ENCODE measurements at regions not wholly inside any gene's neighbourhood (a gene's known extent, or its start where the extent isn't known, plus 50 kb on each side); places are given as distances from the start of the nearest gene placed in this dataset.
"Not testable (repeated sequence)": the region's sequence is repeated elsewhere in the genome, so short reads cannot be mapped to it uniquely, and the experiment has no call there.

DNA sequence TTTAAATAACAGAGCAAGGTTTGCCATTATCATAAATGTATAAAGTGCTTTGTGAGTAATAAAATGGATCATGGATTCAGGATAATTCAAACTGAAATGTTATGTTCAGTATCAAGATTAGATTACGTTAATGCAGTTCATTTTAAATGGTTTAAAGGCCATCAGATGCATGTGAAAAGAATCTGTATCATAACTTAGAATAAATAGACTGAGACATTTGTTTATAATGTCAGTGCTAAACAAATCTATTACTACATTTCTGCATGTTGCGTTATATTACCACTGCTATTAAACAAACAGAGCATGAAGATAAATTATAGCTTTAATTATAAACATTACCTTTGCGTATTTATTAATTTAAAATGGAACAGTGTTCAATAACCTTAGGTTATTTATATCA is 160.2 kb downstream of the TOX3 start:
- DNase-seq (ENCODE audit: low spot score), result no peak

DNA sequence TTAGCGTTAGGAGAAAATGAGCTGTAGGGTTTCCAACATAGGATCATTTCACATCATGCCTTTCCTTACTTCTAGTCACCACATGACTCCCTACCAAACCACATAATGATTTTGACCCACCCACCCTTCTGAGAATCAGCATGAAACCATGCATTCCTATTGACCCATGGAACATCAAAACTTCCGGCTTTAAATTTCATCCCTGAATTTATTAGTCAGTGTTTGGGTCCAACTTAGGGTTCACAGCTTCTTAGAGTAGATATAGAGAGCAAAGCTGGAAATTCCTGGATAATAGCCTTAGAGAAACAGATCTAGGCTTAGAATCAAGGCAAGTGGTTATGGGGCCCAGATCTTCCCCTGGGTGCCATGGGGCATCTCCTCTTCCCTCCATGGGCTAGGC is 162.6 kb downstream of the TOX3 start:
- DNase-seq (ENCODE audit: low spot score), result no peak

DNA sequence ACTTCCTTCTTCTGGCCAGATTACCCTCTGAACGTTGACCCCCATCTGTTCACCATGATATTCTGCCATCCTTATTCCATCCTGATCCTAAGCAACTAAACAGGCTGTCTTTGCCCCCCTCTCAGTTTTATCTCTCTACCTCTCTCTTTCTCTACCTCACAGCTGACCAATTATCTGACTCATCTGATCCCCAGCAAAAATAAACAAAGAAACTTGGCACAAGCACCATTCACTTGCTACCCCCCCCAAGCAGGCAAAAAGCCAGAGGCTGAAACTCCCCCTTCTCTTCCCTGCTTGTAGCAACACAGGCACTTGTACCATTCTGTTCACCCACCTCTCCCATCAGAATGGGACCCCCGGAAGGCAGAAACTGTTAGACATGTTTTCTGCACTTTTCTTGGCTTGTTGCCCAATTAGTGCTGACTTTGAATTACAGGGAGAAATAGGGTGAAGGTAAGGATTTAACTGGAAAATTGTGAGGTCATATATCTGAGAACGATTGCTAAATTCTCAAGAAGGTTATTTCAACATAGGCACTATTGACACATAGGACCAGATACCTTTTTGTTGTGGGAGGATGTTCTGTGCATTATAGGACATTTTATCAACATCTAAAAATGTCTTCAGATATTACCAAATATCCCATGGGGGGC is 163.2 kb downstream of the TOX3 start:
- DNase-seq (ENCODE audit: low spot score), result no peak

DNA sequence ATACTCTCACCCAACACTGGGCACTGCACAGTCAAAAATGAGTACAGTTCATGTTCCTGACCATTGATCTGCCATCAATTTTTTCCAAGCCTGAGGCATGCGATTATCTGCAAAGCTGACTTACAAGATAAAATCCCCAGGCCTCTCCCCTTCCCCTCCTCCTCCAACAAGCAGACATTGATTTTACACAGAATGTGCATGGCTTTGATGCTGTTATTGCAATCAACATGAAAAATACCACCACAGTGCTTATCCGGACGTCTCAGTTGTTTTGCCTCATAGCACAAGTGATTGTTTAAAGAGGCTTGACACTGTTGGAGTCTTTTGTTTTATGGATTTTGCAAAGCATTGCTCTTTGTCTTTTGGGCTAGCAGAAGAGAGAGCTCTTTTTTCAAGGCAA is 163.8 kb downstream of the TOX3 start:
- no peak for DNase-seq (ENCODE audit: low spot score)

DNA sequence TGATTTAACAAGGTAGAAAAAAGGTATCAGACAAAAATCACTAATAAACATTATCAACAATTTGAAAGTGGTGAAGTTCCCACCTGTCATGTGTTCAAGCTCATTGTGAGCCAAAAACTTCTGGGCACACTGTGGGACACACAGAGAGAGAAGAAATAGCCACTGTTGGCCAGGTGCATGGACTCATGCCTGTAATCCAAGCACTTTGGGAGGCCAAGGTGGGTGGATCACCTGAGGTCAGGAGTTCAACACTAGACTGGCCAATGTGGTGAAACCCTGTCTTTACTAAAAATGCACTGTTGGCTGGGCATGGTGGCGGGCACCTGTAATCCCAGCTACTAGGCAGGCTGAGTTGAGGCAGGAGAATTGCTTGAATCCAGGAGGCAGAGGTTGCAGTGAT is 167.4 kb downstream of the TOX3 start:
- DNase-seq (ENCODE audit: low spot score), result no peak

DNA sequence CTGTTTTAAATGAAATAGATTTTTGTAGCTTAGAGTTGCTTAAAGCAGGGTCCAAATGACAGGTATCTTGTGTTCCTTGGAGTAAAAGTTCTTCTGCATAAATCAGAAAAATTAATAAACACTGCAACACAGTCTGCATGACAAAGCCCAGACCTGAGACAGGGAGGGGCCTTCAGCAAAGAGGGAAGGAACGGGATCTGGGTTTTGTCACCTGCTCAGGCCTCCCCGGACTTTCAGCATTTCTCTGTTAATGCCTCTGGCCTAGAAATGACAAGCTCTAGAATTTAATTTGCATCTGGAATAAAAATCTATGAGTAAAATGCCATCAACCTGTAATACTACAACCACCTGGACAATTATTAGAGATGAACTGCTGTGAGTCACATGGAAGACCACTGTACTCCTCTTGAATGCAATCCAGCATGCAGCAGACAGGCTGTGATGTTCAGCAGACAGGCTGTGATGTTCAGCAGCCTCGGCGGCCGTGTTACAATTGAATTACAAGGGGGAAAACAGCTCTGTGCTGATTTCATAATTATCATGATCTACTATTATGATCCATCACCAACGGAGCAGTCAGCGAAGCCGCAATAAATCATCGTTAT is 170.2 kb downstream of the TOX3 start:
- no peak for DNase-seq (ENCODE audit: low spot score)

DNA sequence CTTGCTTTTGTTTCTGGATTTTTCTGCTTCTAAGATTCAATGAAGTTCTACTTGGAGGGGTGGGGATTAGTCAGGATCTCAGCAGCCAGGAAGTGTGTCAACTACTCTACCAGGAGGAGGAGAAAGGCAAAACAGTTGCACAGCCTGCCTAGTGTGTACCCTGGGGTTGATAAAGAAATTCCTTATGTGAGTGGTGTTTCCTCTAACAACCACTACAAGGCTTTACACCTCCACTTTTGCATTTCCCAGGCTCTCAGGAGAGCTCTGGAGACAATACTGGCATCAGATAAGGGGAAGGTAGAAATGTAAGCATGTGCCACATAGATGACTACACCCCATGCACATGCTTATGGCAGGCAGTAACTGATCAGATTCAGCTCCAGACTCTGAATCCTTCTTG is 174.6 kb downstream of the TOX3 start:
- DNase-seq (ENCODE audit: low spot score), result no peak

DNA sequence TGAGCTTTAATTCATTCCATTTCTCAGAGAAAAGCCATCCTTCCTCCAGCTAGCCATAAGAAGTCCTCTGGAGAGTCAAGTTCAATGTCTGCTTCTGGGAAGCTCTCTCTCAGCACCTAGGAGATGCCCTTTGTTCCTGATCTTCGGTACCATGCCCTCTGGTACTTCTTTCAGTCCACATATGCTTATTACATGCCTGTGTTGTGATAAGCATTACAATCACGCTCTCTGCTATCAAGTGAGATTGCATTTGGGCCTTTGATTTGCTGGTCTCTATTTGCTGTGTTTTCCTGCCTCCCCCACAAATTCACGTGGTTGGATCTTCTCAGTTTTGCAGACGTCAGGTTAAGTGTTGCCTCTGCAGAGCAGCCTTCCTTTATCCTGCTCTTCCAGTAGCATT is 178.1 kb downstream of the TOX3 start:
- DNase-seq (ENCODE audit: low spot score), result no peak

DNA sequence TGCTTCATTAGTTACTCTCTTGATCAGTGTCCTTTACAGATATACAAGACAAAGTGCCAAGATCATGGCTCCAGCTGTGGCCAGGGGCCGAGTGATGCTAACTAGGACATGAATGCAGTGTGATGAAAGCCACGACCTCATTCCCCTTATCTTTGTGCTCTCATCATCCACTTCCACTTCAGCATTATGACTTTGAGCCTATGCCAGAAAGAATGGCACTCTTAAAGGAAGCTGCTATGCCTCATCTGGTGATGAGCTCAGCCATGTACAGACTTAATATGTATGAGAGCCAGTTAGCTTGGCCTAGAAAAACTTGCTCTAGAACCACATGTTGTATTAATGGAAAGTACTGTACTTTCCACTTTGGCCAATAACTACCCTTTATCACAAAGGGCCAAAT is 179.1 kb downstream of the TOX3 start:
- no peak for DNase-seq (ENCODE audit: low spot score)

DNA sequence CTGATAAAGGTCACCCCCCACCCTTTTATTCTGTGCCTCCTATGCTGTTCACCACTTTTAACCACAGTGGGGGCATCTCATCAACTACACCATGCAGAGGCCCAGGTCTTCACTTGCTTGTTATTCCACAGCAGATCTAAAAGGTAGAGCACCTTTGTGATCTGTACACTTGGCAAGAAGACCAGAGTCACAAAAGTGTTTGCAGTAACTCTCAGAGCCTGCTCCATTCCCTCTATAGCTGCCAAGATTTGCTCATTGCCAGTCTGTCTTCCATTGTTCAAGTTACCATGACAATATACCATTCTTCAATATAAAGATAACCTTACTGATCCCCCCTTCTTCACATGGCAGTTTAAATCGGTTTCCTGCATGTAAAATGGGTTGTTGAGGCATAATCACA is 180.0 kb downstream of the TOX3 start:
- DNase-seq (ENCODE audit: low spot score), result no peak

DNA sequence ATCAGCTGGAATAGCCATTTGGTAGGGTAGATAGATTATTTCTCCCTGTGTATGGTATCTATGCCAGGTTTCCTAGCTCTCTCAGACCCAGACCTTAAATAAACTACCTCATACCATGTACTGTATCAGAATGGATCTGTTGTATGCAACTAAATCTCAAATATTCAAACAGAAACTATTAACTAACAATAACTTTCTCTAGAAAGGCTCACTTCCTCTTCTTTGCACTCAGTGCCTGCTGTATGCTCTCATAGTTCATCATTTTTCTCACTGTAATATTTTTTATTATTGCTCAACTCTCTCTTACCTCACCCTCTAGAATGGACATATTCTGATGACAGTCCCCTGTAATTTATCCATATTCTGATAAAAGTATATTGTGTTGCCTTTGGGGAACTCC is 182.4 kb downstream of the TOX3 start:
- DNase-seq (ENCODE audit: low spot score), result no peak

DNA sequence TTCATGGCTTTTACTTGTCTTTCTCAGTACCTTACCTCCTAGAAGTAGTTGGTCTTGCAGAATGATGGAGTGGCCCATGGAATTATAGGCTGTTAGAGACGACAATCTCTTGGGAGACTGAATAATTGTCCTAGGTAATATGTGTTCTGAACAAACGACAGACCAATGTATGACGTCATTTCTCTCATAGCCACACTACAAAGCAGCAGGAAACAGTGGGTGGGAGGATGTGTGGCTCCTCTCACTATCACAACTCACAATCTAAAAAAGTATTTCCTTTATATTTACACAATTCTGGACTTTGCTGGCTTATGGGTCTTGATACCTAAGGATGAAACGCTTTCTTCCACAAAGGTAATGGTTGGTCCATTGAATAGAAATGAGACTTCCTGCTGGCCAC is 183.9 kb downstream of the TOX3 start:
- DNase-seq (ENCODE audit: low spot score), result no peak

DNA sequence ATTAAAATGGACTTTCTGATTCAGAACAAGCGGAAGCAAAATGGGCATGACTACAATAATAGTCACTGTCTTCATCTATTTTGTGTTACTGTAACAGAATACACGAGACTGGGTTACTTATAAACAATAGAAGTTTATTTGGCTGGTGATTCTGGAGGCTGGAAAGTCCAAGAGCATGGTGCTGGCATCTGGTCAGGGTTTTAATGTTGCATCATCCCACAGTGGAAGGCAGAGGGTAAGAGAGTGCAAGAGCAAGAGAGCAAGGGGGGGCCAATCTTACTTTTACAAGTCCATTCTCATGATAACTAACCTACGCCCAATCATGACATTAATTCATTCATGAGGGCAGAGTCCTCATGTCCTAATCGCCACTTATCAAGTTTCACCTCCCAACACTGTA is 189.2 kb downstream of the TOX3 start:
- DNase-seq (ENCODE audit: low spot score), result no peak

DNA sequence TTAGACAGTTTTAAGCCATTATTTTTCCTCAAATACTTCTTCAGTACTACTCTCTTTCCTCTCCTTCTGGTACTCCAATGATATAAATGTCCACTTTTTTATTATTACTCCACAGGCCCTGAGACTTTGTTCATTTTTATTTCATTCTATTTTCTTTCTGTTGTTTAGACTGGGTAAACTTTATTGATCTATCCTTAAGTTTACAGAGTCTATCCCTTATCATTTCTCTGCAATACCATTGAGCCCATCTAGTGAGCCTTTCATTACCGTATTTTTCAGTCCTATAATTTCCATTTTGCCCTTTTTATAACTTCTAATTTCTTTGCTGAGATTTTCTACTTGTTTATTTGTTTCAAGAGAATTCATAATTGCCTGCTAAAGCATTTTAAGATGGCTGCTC is 193.7 kb downstream of the TOX3 start:
- DNase-seq (ENCODE audit: low spot score), result no peak

DNA sequence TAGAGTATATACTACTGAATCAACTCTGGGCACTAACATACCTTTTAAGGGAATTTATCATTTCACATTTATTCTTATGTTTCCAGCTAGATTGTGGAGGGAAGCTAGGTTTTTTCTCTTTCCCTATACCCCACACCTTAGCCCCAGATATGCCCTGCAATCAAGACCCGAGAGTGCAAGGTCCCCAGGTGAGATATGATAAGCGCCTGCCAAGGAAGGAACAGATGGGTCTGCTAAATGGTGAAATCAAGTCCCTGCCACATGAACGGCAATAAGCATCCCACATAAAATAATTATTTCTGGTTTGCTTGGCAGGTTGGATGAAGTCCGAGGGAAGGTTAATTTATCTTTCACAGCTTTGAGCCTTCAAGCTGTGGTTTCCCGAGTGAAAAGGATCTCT is 195.5 kb downstream of the TOX3 start:
- DNase-seq (ENCODE audit: low spot score), result no peak

DNA sequence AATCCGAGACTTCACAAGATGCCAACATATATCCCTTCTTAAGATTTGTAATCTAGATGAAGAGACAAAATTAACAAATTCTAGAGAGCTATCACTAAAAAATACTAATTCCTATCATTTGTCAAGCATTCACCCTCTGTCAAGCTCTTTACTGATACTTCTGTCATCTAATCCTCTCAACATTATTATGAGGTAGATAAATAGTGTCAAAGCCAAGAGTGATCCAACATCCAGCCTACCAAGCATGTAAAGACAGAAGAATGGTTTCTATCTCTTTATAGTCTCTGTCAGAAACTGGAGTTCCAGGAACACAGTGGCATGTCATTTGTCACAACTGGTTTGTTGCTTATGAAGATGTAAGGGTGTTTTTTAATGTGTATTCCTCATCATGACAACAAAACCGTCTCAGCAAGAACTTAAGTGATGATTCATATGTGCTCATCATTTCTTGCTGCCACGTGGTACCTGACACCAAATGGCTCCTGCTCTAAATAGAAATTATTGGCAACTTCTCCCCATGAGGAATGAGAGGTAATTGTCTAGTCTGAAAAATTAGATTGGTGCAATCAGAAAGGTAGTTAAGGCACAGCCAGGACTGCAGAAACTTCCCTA is 196.8 kb downstream of the TOX3 start:
- no peak for DNase-seq (ENCODE audit: low spot score)

DNA sequence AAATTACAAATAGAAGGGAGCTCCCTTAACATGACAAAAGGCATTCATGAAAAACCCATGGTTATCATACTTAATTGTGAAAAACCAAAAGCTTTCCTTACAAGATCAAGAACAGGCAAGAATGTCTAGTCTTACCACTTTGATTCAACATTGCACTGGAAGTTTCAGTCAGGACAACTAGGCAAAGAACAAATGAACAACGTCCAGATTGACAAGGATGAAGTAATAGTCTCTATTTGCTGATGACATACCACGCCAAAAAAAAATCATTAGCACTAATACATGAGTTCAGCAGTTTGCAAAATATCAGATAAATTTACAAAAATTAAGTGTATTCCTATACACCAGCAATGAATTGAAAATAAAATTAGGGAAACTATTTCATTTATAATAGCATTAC is 200.2 kb downstream of the TOX3 start:
- no peak for DNase-seq (ENCODE audit: low spot score)

DNA sequence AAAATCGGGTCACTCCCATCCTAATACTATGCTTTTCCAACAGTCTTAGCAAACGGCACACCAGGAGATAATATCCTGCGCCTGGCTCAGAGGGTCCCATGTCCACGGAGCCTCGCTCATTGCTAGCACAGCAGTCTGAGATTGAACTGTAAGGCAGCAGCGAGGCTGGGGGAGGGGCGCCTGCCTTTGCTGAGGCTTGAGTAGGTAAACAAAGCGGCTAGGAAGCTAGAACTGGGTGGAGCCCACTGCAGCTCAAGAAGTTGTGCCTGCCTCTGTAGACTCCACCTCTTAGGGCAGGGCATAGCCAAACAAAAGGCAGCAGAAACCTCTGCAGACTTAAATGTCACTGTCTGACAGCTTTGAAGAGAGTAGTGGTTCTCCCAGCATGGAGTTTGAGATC is 213.3 kb downstream of the TOX3 start:
- DNase-seq (ENCODE audit: low spot score), result not testable (repeated sequence)

DNA sequence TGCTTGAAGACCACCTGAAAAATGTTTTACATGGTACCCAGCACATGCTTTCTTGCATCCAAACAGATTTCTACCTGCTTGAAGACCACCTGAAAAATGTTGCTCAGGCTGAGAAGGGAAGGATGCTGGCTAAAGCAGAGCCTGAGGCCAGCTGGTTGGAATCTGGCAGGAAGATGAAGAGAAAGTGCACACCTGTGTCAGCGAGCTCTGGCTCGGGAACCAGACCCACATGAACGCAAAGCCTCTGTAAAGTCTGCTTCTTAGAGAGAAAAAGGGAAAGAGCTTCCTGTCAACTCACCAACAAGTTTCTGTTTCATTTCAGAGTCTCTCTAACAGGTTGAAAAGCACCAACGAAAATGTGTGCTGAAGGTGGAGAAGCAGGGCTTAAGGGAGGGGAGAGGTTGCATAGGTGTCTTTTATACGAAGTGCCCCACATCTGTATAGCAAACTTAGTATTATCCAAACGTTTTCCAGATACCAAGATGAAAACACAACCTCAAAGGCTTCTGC is 226.0 kb downstream of the TOX3 start:
- DNase-seq (ENCODE audit: low spot score), result no peak

DNA sequence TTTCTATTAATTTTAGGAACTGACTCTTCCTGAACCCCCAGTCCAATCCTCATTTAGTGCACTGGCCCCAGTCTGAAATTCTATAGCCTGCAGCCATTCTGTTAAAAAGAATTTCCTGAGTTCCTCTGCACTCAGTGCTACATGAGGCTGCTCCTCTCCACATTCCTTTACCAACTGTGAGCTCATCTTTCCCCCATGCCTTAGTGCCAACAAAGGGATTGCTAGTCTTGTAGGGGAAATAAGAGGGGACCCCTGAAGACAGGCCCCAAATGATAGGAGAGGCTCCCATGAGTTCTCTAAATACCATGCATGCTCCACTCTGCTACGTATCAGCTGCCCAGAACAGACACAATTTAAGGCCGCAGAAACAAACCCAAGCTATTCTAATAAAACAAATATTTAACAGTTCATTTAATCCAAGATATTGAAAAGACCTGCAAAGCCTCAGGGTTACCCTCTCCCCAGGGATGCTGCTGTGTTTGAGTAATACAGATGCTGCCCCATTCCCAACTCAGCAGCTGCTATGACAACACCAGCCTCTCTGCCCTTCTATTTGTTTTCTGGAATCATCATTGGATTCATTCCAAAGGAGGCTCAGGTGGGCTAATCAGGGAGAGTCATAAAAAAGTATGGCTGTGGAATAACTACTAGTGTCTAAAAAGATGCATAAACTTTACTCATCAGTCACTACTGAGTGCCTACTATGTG is 228.5 kb downstream of the TOX3 start:
- no peak for DNase-seq (ENCODE audit: low spot score)

DNA sequence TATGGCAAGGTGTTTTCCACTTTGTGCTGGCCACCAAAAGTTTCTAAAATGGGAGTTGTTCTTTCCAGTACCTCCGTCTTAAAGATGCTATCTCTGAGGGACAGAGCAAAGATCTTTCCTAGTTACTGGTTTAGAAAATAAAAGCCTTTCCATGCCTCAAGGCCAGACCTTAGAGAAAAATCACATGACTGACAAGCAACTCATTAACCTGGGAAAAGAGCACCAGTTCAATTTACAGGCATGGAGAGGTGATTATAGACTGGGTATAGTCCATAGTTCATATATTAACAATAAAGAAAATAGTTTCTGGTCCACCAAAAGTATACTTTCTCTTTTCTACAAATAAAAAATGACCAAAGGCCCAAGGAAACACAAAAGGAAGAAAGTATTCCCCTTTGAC is 230.7 kb downstream of the TOX3 start:
- DNase-seq (ENCODE audit: low spot score), result no peak

DNA sequence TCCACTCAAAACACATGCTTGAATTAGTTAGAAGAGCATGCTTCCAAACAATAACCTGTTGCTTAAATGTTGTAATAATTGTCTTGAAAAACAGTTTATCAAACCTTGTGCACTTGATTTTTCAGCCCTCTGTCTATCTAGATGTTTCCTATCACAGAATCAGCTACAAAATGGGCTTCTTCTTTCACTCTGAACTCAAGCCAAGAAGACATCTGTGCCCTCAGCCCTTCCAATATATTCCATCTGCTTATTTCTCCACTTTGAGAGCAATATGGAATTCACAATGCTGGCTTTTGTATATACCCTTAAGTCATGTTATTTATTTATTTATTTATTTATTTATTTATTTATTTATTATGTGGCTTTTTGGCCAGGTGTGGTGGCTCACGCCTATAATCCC is 234.2 kb downstream of the TOX3 start:
- no peak for DNase-seq (ENCODE audit: low spot score)
